ENCODE measurements at regions not wholly inside any gene's neighbourhood (a gene's known extent, or its start where the extent isn't known, plus 50 kb on each side); places are given as distances from the start of the nearest gene placed in this dataset.

GRCh38 chr14:34310724-34311123 lies 151.3 kb downstream of the SPTSSA start:
- Histone ChIP-seq H3K4me2 (ENCODE audit: insufficient read depth, low read length) (no peak overlapping the region), H2AFZ (ENCODE audit: low read depth, low read length) (no peak overlapping the region), H3K27ac (ENCODE audit: insufficient read depth, low read depth, low read length) (no peak overlapping the region), H3K27me3 (ENCODE audit: control insufficient read depth in 2 of 2, insufficient read depth in 2 of 2, low read length in 2 of 2) (peaks cover 4 to 20% of the 10 kb centered on the region in 2 experiments), H3K79me2 (ENCODE audit: control insufficient read depth, insufficient read depth, low read length) (no peaks in the 10 kb centered on the region), H4K20me1 (replicated peaks; ENCODE audit: control insufficient read depth, extremely low read depth, insufficient read depth, low read length) (no peaks in the 10 kb centered on the region), H3K9ac (replicated peaks; ENCODE audit: extremely low read depth, insufficient read depth, low read length) (no peak overlapping the region), H3K4me3 (replicated peaks in 1 of 3; ENCODE audit: insufficient read depth in 1 of 3, low read depth in 1 of 3, low read length in 3 of 3) (no peak overlapping the region), H3K9me3 (replicated peaks; ENCODE audit: control insufficient read depth, insufficient read depth, low read length) (no peaks in the 10 kb centered on the region), H3K36me3 (ENCODE audit: control insufficient read depth in 2 of 2, extremely low read depth in 1 of 2, insufficient read depth in 2 of 2, low read length in 2 of 2) (no peaks in the 10 kb centered on the region), H3K4me1 (ENCODE audit: control insufficient read depth, extremely low read depth, insufficient read depth, low read length) (no peaks in the 10 kb centered on the region), H3K9me1 (replicated peaks; ENCODE audit: control insufficient read depth, extremely low read depth, insufficient read depth, low read length) (no peaks in the 10 kb centered on the region)
- CTCF ChIA-PET = interaction anchor here (0.9 to 5.1 kb wide), 4 partner anchors 9 to 14 kb away, joined by 3 to 42 read pairs (median 4); no protein-coding TSS in a partner anchor
- FAIRE-seq = no peak
- no TSS peak for BruUV-seq (replicated peaks)
- dilution Hi-C loops (cut with MboI; ENCODE audit: extremely low pct_ligation_motif_present, low sequenced_read_pairs) (no loop called here), intact Hi-C loops (cut with micrococcal nuclease) (no loop called here)
- POLR2A ChIA-PET = no interaction called here
- DNase-seq (ENCODE audit: low read depth, low spot score) = no peak
- TF ChIP-seq FOS (IDR thresholded peaks at IDR 0.05; ENCODE audit: borderline replicate concordance, insufficient read depth, low read length) (no peak), POLR2AphosphoS5 (IDR thresholded peaks at IDR 0.05; ENCODE audit: insufficient read depth, low read depth, low read length) (no peak), EZH2 (IDR thresholded peaks at IDR 0.05; ENCODE audit: borderline replicate concordance, low read depth, low read length, severe bottlenecking) (no peak), POLR2A (IDR thresholded peaks at IDR 0.05; ENCODE audit: low read depth, low read length) (no peak), CTCF (IDR thresholded peaks at IDR 0.05; ENCODE audit: extremely low read depth in 1 of 2, insufficient read depth in 1 of 2, low read depth in 1 of 2, low read length in 2 of 2) (no peak), JUN (IDR thresholded peaks at IDR 0.05; ENCODE audit: borderline replicate concordance, insufficient read depth, insufficient read length, low read depth) (no peak), MAX (IDR thresholded peaks at IDR 0.05; ENCODE audit: insufficient read depth, insufficient read length) (no peak), GATA2 (IDR thresholded peaks at IDR 0.05; ENCODE audit: insufficient read depth, insufficient read length, low read depth, low read length) (no peak), MYC (IDR thresholded peaks at IDR 0.05; ENCODE audit: low read depth, low read length) (no peak)

All from endothelial cell of umbilical vein (primary cell).